ENCODE measurements at regions not wholly inside any gene's neighbourhood (a gene's known extent, or its start where the extent isn't known, plus 50 kb on each side); places are given as distances from the start of the nearest gene placed in this dataset.

DNA sequence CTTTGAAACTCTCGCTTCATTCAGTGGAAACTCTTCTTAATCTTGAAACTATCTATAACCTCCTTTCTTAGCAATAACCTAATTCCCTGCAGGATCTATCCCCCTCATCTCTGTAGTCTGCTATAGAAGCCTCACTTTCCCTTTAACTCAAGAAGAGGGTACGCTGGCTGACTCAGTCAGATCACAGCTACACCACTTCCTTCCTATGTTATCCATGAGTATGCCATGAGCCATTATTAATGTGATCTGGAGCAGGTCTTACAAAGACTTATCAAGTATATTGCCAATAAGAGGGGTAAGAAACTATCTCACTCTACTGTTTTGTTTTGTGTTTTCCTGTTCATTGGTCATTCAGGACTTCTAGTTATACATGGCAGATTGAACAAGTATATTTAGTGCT lies 165.3 kb downstream of the PJA1 start:
- Mint-ChIP-seq H3K27me3 (peaks cover 6% of the 10 kb centered on the region), H3K4me1 (no peaks in the 10 kb centered on the region), H3K36me3 (ENCODE audit: low read depth) (no peaks in the 10 kb centered on the region), H3K9me3 (no peaks in the 10 kb centered on the region), H3K27ac (no peak overlapping the region), H3K4me3 (no peak overlapping the region)
- CTCF ChIA-PET, result no interaction called here
- DNase-seq, result no peak
- POLR2A ChIA-PET, result no interaction called here

DNA sequence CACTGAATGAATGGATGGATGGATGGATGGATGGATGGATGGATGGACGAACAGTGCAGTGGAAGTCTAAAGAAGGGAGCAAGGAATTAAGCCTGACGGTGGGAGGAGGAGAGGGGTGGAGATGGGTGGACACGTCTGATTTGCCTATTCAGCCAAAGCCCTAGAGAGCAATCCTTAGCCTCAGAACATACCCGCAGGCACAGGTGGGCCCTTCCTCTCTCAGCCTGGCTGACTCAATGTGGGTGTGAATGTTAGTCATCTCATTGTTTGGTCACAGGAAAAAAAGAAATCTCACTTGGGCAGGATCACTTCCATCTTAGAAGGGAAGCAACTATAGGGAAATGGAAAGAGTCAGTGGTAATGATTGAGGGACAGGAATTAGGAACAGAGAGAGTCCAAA lies 165.9 kb downstream of the PJA1 start:
- Mint-ChIP-seq H3K36me3 (ENCODE audit: low read depth) (no peaks in the 10 kb centered on the region), H3K27me3 (peaks cover 6% of the 10 kb centered on the region), H3K9me3 (no peaks in the 10 kb centered on the region), H3K4me1 (no peaks in the 10 kb centered on the region), H3K27ac (no peak overlapping the region), H3K4me3 (no peak overlapping the region)
- ChIA-PET CTCF (no interaction called here), POLR2A (no interaction called here)
- DNase-seq, result no peak

DNA sequence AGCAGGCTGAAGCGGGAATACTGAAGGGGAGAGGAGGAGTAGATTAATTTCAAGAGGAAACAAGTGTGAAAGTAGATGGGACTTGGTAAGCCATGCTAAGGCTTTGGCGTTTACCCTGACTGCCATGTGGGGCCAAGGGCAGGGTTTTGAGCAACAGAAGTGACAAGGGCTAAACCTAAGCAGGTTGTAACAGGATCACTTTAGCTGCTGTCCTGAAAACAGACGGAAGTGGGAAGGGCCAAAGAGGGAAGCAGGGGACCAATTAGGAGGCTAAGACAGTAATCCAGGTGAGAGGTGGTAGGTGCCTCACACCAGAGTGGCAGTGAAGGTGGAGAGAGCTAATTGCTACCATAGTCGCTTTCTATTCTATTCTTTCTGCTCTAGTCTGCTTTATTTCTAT lies 166.5 kb downstream of the PJA1 start:
- CTCF ChIA-PET, result no interaction called here
- Mint-ChIP-seq H3K4me3 (no peak overlapping the region), H3K36me3 (ENCODE audit: low read depth) (no peaks in the 10 kb centered on the region), H3K27ac (no peak overlapping the region), H3K9me3 (no peaks in the 10 kb centered on the region), H3K27me3 (peaks cover 6% of the 10 kb centered on the region), H3K4me1 (no peaks in the 10 kb centered on the region)
- POLR2A ChIA-PET, result no interaction called here
- DNase-seq, result no peak

DNA sequence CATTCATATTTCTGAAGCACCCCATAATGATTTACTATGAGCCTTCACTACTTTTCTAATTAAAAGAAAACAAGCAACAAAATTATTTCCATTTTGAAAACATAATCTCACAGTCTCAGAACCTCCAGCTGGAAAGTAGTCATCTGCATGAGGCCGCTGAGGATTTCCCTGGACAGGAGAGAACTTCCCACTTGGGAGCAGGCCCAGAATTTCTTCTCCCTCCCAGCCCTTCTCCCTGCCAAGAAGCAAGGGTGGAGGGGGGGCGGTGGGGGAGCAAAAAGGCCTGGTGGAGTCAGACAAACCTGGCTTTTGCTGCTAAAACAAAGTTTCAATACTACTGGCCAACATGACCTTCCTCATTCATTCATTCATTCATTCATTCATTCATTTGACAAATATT lies 167.3 kb downstream of the PJA1 start:
- Mint-ChIP-seq H3K4me3 (no peak overlapping the region), H3K36me3 (ENCODE audit: low read depth) (no peaks in the 10 kb centered on the region), H3K9me3 (no peaks in the 10 kb centered on the region), H3K4me1 (no peaks in the 10 kb centered on the region), H3K27me3 (peaks cover 6% of the 10 kb centered on the region), H3K27ac (no peak overlapping the region)
- no peak for DNase-seq
- POLR2A ChIA-PET, result no interaction called here
- CTCF ChIA-PET, result no interaction called here

DNA sequence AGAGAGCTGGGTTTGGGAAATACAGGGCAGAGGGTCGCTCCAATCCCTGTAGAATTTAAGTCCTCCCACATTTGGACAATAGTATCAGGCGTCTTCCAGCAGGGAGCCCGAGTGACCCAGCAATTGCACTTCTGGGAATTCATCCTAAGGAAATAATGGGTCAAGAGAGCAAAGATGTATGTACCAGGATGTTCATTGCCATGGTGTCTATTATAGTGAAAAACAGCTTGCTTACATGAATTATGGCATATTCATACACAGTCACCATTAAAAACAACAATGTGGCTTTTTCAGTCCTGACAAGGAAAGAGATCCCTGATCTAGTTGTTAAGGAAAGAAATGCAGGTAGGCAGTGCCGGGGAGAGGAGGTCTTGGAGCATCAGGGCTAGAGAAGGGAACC lies 167.7 kb downstream of the PJA1 start:
- DNase-seq, result no peak
- CTCF ChIA-PET, result no interaction called here
- Mint-ChIP-seq H3K4me3 (no peak overlapping the region), H3K27me3 (peaks cover 6% of the 10 kb centered on the region), H3K4me1 (no peaks in the 10 kb centered on the region), H3K27ac (no peak overlapping the region), H3K36me3 (ENCODE audit: low read depth) (no peaks in the 10 kb centered on the region), H3K9me3 (no peaks in the 10 kb centered on the region)
- POLR2A ChIA-PET, result no interaction called here

DNA sequence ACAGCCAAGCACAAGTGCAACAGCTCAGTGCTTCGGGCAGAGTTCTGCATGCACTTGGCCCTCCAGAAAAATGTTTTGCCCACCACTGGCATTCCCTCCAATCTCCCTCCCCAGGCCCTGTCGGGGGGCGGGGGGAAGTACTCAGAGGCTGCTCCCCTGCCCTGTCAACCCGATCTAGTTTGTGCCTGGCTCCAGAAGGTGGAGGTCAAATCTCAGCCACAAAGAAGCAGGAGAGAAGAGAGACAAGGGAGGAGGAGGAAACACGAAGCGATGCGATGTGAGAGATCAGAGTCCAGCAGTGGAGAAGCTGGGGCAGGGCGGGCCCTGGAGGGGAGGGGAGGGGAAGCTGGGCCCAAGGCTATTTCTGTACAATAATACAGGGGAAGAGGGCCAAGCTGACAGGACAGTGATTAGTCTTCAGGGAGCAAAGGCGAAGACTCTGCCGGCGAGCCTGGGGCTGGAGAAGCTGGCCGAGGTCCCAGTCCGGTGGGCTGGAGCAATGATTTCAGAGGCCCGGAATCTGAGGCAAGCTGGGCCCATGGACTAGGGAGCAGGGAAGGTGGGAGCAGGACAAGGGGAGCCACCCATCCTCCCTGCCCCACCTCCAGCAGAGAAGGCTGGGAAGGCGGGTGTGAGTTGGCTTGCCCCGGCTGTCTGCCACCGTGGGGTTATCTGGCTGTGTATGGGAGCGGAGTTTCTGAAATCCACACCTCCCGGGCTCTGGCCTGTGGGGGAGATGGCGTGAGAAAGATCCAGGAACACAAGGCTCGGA lies 167.1 kb downstream of the EFNB1 start:
- Mint-ChIP-seq H3K4me3 (no peak overlapping the region), H3K9me3 (no peaks in the 10 kb centered on the region), H3K36me3 (ENCODE audit: low read depth) (no peaks in the 10 kb centered on the region), H3K27me3 (peaks cover 2% of the 10 kb centered on the region), H3K27ac (no peak overlapping the region), H3K4me1 (no peaks in the 10 kb centered on the region)
- DNase-seq, result no peak
- ChIA-PET POLR2A (no interaction called here), CTCF (no interaction called here)

DNA sequence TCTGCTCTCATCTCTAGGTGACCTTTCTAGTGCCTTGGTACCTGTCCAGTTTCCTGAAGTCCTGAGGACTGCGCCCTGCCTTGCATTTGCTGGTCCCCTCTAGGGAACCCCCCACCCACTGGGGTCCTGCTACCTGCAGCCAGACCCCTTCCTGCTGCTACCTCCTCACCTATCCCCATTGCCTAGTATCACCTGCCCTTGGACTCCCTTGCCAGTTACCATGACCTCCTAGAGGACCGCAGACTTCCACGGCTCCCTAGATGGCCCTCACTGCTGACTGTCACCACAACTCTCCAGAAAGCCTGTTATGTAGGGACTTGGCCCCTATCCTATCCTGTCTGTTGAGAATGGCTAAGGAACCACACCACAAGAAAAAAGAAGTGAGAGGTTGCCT lies 166.6 kb downstream of the EFNB1 start:
- no peak for DNase-seq
- H3K36me3 Mint-ChIP-seq (ENCODE audit: low read depth), result no peaks in the 10 kb centered on the region
- ChIA-PET POLR2A (no interaction called here), CTCF (no interaction called here)
- H3K27ac Mint-ChIP-seq, result no peak overlapping the region
- no peaks in the 10 kb centered on the region for H3K4me1 Mint-ChIP-seq
- peaks cover 2% of the 10 kb centered on the region for H3K27me3 Mint-ChIP-seq
- no peak overlapping the region for H3K4me3 Mint-ChIP-seq
- no peaks in the 10 kb centered on the region for H3K9me3 Mint-ChIP-seq

DNA sequence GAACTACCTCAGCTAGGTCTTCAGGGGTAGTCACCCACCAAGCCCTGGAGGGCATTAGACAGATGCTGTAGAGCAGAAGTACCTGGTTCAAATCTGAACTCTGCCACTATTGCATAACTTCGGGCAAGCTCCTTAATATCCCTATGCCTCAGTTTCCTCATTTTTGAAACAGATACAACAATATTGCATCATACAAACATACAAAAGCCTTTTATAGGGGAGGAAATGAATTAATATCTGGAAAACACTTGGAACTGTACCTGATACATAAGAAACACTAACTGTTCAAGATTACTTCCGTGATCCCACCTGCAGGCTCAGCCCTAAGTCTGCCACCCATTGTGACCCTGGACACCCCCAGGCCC lies 166.1 kb downstream of the EFNB1 start:
- H3K27me3 Mint-ChIP-seq, result peaks cover 2% of the 10 kb centered on the region
- H3K4me3 Mint-ChIP-seq, result no peak overlapping the region
- H3K4me1 Mint-ChIP-seq, result no peaks in the 10 kb centered on the region
- H3K27ac Mint-ChIP-seq, result no peak overlapping the region
- no peaks in the 10 kb centered on the region for H3K36me3 Mint-ChIP-seq (ENCODE audit: low read depth)
- CTCF ChIA-PET, result no interaction called here
- no peak for DNase-seq
- H3K9me3 Mint-ChIP-seq, result no peaks in the 10 kb centered on the region
- POLR2A ChIA-PET, result no interaction called here

DNA sequence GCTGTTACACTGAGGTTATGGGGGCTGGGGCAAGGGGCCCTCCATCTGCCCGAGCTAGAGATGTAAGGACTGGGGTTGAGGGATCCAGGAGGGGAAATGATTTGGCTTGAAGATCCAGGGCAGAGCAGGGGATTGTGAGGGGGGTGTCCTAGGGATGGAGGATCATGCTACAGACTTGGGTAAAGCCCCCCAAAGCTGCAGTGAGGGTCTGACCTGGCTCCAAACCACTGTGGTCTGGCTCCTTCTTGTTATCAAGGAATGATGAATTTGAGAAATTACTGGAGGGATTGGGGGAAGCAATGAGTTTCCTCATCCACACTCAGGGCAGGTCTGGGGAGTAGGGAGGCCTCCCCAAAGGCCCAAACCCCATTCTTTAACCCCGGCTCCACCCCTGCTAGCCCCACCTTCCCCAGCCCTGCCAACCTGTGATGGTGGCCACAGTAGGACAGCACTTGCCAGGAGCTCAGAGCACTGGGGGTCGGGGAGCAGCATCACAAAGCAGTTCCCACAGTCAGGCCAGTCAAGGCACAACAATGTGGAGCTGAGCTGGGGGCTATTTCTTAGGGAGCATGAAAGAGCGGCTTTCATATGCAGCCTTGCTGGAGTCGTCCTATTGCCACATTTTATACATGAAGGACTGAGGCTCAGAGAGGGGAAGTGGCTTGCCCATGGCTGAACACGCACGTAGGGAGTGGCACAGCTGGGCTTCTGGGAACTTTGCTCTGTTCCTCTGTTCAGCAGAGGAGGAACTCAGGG lies 165.5 kb downstream of the EFNB1 start:
- H3K27me3 Mint-ChIP-seq, result peaks cover 2% of the 10 kb centered on the region
- no peaks in the 10 kb centered on the region for H3K4me1 Mint-ChIP-seq
- no peaks in the 10 kb centered on the region for H3K9me3 Mint-ChIP-seq
- no peak for DNase-seq
- no peak overlapping the region for H3K4me3 Mint-ChIP-seq
- H3K36me3 Mint-ChIP-seq (ENCODE audit: low read depth), result no peaks in the 10 kb centered on the region
- H3K27ac Mint-ChIP-seq, result no peak overlapping the region
- ChIA-PET CTCF (no interaction called here), POLR2A (no interaction called here)

DNA sequence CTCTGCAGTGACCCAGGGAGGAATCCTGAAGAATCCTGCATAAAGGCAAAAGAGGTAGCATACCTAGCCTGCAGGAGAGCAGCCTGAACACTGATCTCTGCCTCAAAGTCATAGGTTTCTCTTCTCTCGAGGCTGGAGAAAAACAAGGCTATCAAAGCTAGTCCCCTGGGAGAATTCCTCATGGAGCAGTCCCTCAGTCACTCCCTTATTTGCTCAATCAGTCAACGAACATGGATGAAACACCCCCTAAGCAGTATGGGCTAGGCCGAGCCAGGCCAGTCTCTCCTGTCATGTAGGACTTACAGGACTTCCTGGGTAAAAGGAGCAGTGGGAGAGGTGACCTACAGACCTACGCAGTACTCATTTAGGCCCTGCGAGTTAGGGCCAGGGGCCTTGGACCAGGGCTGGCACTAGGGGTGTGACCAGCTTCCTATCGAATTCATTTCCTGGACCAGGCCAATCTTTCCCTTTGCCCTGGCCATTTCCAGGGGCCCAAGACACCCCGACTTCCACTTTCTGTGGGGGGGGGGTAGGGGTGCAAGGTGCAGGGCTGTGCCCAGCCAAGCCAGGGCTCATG lies 164.1 kb downstream of the EFNB1 start:
- ChIA-PET CTCF (no interaction called here), POLR2A (no interaction called here)
- Mint-ChIP-seq H3K4me1 (no peaks in the 10 kb centered on the region), H3K27me3 (peaks cover 2% of the 10 kb centered on the region), H3K9me3 (no peaks in the 10 kb centered on the region), H3K27ac (no peak overlapping the region), H3K4me3 (no peak overlapping the region), H3K36me3 (ENCODE audit: low read depth) (no peaks in the 10 kb centered on the region)
- DNase-seq, result no peak

DNA sequence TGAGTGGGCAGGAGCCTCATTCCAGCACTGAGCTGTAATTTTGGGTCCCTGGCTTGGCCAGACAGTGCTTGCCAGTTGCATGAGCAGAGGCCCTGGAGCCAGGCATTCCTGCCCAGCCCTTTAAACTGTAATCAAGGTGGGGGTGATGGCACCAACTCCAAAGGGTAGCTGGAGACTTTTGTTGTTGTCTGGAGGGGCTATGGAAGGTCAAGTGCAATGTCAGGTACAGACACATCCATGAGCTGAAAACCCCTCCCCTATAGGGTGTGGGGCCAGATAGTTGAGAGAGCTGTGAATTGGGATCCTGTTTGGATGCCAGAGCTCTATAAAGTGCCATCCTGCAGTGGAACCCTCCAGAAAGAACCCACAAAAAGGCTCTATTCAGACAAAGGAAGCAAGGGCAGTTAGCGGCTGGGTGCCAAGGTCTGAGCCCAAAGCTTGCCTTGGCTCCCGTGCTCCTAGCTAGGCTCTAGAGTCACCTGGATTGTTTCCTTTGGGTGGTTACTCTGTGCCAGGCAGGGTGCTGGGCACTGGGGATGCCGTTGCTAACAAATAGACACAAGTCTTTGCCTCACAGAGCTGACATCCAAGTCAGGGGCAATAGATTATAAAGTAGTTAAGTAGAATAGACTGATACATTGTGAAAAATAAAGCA lies 163.0 kb downstream of the EFNB1 start:
- no peaks in the 10 kb centered on the region for H3K4me1 Mint-ChIP-seq
- H3K27ac Mint-ChIP-seq, result no peak overlapping the region
- ChIA-PET CTCF (no interaction called here), POLR2A (no interaction called here)
- no peaks in the 10 kb centered on the region for H3K9me3 Mint-ChIP-seq
- H3K36me3 Mint-ChIP-seq (ENCODE audit: low read depth), result no peaks in the 10 kb centered on the region
- no peak for DNase-seq
- H3K4me3 Mint-ChIP-seq, result no peak overlapping the region
- H3K27me3 Mint-ChIP-seq, result no peaks in the 10 kb centered on the region

DNA sequence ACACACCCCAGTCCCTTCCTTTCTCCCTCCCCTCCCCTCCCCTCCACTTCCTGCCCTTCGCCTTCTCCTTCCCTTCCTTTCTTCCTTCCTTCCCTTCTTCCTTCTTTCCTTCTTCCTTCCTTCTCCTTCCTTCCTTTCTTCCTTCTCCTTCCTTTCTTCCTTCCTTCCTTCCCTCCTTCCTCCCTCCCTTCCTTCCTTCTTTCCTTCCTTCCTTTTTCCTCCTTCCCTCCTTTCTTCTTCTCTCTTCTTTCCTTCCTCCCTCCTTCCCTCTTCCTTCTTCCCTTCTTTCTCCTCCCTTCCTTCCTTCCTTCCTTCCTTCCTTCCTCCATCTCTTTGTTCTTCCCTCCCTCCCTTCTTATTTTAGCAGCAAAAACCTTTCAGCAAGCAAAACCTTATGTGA lies 162.1 kb downstream of the EFNB1 start:
- CTCF ChIA-PET, result no interaction called here
- Mint-ChIP-seq H3K27me3 (no peaks in the 10 kb centered on the region), H3K4me1 (no peaks in the 10 kb centered on the region), H3K9me3 (no peaks in the 10 kb centered on the region), H3K27ac (no peak overlapping the region), H3K4me3 (no peak overlapping the region), H3K36me3 (ENCODE audit: low read depth) (no peaks in the 10 kb centered on the region)
- POLR2A ChIA-PET, result no interaction called here
- no peak for DNase-seq

DNA sequence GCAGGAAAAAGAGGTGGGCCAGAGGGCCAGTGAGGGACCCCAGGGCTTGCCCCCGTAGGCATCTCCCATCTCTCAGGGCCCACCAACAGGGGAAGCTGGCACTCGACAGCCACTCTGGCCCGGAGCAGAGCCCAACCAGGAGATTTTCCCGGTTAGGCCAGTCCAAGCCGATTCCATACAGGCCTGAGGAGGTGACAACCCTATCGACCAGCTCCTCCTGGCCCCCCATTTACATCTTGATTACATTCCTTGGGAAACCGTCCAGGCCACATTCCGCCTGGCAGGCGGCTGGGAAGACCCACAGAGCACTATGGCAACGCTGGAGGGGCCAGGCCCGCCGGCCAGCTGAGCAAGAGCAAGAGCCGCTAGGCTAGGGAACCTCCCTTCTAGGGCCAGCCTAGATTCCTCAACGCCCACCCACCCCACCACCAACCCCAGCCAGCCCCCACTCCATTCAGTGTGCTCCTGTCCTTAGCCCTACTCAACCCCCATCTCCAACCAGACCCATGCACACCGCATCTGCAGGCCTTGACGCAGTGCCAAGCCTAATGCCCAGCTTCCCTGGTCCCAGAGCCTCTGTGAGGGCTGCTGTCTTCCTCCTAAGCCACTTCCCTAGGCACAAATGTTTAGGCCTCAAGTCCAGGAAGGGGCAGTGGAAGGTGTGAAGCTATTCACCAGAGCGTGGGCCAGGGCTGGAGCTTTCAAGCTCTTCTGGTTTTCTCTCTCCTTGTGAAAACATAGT lies 161.2 kb downstream of the EFNB1 start:
- Mint-ChIP-seq H3K27ac (no peak overlapping the region), H3K4me3 (no peak overlapping the region), H3K4me1 (no peaks in the 10 kb centered on the region), H3K36me3 (ENCODE audit: low read depth) (no peaks in the 10 kb centered on the region), H3K9me3 (no peaks in the 10 kb centered on the region), H3K27me3 (no peaks in the 10 kb centered on the region)
- DNase-seq, result no peak
- ChIA-PET CTCF (no interaction called here), POLR2A (no interaction called here)
